KMS-11 (cell line): ENCODE measurements at regions not wholly inside any gene's neighbourhood (a gene's known extent, or its start where the extent isn't known, plus 50 kb on each side); places are given as distances from the start of the nearest gene placed in this dataset.

Experiments
- H2AFZ ChIP-seq: fragments of 200-600 bp; sonication (generic); 2 replicates; pipeline ENCODE4 v1.6.1; 2016; ENCODE audit warnings: antibody characterized with exemption, mixed run types, low read depth
- H3K27ac ChIP-seq: fragments of 200-600 bp; sonication (generic); 2 replicates; pipeline ENCODE4 v1.6.1; 2016; ENCODE audit warnings: mild to moderate bottlenecking, mixed run types
- H3K27me3 ChIP-seq: fragments of 200-600 bp; sonication (generic); 2 replicates; pipeline ENCODE4 v1.6.1; 2017; ENCODE audit warnings: mild to moderate bottlenecking, low read depth, mixed run types, moderate library complexity; ENCODE audit not compliant: insufficient read depth
- H3K36me3 ChIP-seq: fragments of 200-600 bp; sonication (generic); 2 replicates; pipeline ENCODE4 v1.6.1; 2017; ENCODE audit warnings: mild to moderate bottlenecking, mixed run types; ENCODE audit not compliant: insufficient read depth
- H3K4me1 ChIP-seq: fragments of 200-600 bp; sonication (generic); 2 replicates; pipeline ENCODE4 v1.6.1; 2016; ENCODE audit warnings: mild to moderate bottlenecking, low read depth, mixed run types; ENCODE audit not compliant: poor library complexity, severe bottlenecking
- H3K4me2 ChIP-seq: fragments of 200-600 bp; sonication (generic); 2 replicates; pipeline ENCODE4 v1.7.0; 2016; ENCODE audit warnings: mild to moderate bottlenecking, mixed run types
- H3K4me3 ChIP-seq: fragments of 200-600 bp; sonication (generic); IDR thresholded peaks from 2 replicates; pipeline ENCODE4 v1.6.1; 2017; ENCODE audit warnings: low read depth, low read length, mixed read lengths; ENCODE audit not compliant: insufficient read depth
- H3K79me2 ChIP-seq: fragments of 200-600 bp; sonication (generic); 2 replicates; pipeline ENCODE4 v1.6.1; 2016; ENCODE audit warnings: low read depth, mixed run types; ENCODE audit not compliant: insufficient read depth
- H3K9ac ChIP-seq: fragments of 200-600 bp; sonication (generic); 2 replicates; pipeline ENCODE4 v1.6.1; 2016; ENCODE audit warnings: mild to moderate bottlenecking, mixed run types
- H4K20me1 ChIP-seq: fragments of 200-600 bp; sonication (generic); 2 replicates; pipeline ENCODE4 v1.6.1; 2016; ENCODE audit warnings: mild to moderate bottlenecking, mixed run types; ENCODE audit not compliant: insufficient read depth
- CTCF ChIP-seq: fragments of 200-600 bp; sonication (generic); conservative IDR thresholded peaks from 2 replicates; pipeline ENCODE4 v1.6.1; 2017; ENCODE audit warnings: low read depth, mild to moderate bottlenecking, antibody characterized with exemption, low read length, moderate library complexity, mixed read lengths

- H3K4me2 ChIP-seq = no peak overlapping the region
- no peak overlapping the region for H2AFZ ChIP-seq
Measured at GRCh38 chr11:128180441-128181087, 406.8 kb downstream of the ETS1 start.

DNA sequence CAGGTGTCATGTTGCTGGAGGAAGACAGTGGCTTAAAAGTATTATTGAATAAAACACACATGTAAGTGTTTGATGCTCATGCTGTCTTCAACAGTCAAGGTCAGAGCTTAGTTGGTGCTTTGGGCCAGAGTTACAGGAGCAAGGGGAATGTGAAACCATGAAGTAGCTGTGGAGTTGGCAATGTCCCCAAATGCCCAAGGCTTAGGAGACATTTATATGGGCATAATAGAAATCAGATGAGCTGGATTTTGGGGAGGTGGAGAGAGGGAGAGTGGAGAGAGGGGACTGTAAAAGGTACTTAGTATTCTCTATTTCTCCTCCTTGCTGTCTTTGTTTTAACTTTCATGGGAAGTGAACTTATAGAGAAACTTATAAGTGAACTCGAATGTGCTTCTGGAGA lies 407.8 kb downstream of the ETS1 start:
- Histone ChIP-seq H3K27me3 (no peaks in the 10 kb centered on the region), H3K4me1 (no peaks in the 10 kb centered on the region), H4K20me1 (no peaks in the 10 kb centered on the region), H2AFZ (no peak overlapping the region), H3K4me2 (no peak overlapping the region), H3K4me3 (no peak overlapping the region), H3K36me3 (no peaks in the 10 kb centered on the region), H3K9ac (no peak overlapping the region), H3K27ac (no peak overlapping the region), H3K79me2 (no peaks in the 10 kb centered on the region)
- TF ChIP-seq CTCF = no peak

More at GRCh38 chr11:128180441-128181087, 406.8 kb downstream of the ETS1 start:
- Histone ChIP-seq H3K27me3 (no peaks in the 10 kb centered on the region), H3K4me3 (no peak overlapping the region), H3K4me1 (no peaks in the 10 kb centered on the region), H4K20me1 (no peaks in the 10 kb centered on the region), H3K9ac (no peak overlapping the region), H3K36me3 (no peaks in the 10 kb centered on the region), H3K27ac (no peak overlapping the region), H3K79me2 (no peaks in the 10 kb centered on the region)
- TF ChIP-seq CTCF = no peak

DNA sequence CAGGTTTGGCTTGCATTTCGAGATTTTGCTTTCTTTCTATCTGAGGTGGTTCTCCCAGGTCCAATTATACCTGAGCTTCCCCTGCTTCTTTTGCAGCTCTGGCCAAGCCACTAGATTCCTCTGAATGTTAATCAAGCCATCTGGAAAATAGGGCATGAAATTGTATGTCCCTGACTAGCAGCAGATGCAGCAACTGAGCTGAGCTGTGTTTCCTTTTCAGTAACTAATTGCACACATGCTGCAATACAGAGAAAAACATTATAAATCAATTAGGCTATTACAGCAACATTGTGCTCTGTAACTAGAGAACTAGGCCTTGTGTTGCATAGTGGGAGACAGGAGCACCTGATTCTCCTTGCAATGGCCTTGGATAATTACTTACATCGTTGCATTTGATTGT lies 408.3 kb downstream of the ETS1 start:
- no peak overlapping the region for H3K27ac ChIP-seq
- no peaks in the 10 kb centered on the region for H4K20me1 ChIP-seq
- no peak overlapping the region for H3K4me2 ChIP-seq
- no peaks in the 10 kb centered on the region for H3K4me1 ChIP-seq
- H3K4me3 ChIP-seq = no peak overlapping the region
- no peak overlapping the region for H2AFZ ChIP-seq
- H3K36me3 ChIP-seq = no peaks in the 10 kb centered on the region
- H3K9ac ChIP-seq = no peak overlapping the region
- H3K27me3 ChIP-seq = no peaks in the 10 kb centered on the region
- TF ChIP-seq CTCF = no peak
- H3K79me2 ChIP-seq = no peaks in the 10 kb centered on the region

DNA sequence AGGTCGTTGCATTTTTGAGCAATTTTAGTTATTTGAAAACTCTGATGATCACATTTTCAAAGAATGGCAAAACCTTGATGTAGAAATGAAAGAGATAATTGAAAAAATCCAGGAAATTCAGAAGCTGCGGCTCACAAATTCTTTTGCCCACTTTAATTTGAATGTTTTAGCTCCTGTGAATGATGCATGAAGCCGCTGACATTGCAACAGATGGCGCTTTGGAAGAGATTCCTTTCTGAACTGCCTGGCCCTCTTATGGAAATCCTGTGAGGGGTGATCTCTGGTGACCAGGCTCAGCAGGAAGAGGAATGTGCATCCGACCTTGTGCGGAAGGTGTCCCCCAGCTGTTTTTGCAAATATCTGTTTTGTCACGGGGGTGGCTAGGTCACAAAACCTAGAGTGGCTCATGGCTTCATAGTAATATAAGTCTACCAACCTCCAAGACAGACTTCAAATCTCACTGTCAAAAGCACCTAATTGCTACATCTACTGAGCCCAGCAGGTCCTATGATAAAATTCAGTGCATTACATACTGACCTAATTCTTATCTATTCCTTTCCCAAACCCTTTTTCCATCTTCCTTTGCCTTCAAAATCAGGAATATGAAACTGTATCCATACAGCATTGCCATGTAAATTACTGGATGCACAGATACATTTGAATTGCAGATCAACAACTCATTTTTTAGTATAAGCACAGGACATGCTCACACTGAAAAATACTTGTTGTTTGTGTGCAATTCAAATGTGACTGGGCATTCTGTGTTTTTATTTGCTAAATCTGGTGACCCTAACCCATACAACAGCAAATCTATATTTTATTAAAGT lies 412.7 kb downstream of the ETS1 start:
- Histone ChIP-seq H3K4me1 (peaks cover 4% of the 10 kb centered on the region), H3K4me3 (no peak overlapping the region), H2AFZ (no peak overlapping the region), H3K36me3 (no peaks in the 10 kb centered on the region), H3K27ac (no peak overlapping the region), H3K27me3 (no peaks in the 10 kb centered on the region), H3K79me2 (no peaks in the 10 kb centered on the region), H3K9ac (no peak overlapping the region), H4K20me1 (no peaks in the 10 kb centered on the region), H3K4me2 (no peak overlapping the region)
- no peak for TF ChIP-seq CTCF
